Activated B cell treated with CpG ODN at 0.5 μM for 24 hours (primary cell): ENCODE measurements at regions not wholly inside any gene's neighbourhood (a gene's known extent, or its start where the extent isn't known, plus 50 kb on each side); places are given as distances from the start of the nearest gene placed in this dataset.

Experiments
- ATAC-seq: fragments of 200-7000 bp; cut with Tn5 transposase; one replicate; pipeline ENCODE4 v1.10.0; 2021; ENCODE audit warnings: low read depth, mild to moderate bottlenecking, moderate library complexity
- CTCF ChIA-PET: fragments of 350-600 bp; sonication (Branson Sonifier 250); formaldehyde crosslinking; loops from one replicate; lab custom pipeline; 2021; ENCODE audit warnings: antibody characterized with exemption; lab: Charles Lee
- POLR2A ChIA-PET: fragments of 350-600 bp; sonication (Branson Sonifier 250); formaldehyde crosslinking; loops from one replicate; lab custom pipeline; 2021; ENCODE audit warnings: antibody characterized with exemption; lab: Charles Lee
- DNase-seq: peaks from one replicate; pipeline ENCODE4 v3.0.0; 2022
- H3K27ac Mint-ChIP-seq: one replicate; pipeline ENCODE4 v1.8.0; 2020; ENCODE audit warnings: mixed read lengths
- H3K27me3 Mint-ChIP-seq: one replicate; pipeline ENCODE4 v1.8.0; 2021; ENCODE audit warnings: mixed read lengths
- H3K36me3 Mint-ChIP-seq: one replicate; pipeline ENCODE4 v1.8.0; 2021; ENCODE audit warnings: low read depth, mixed read lengths
- H3K4me1 Mint-ChIP-seq: one replicate; pipeline ENCODE4 v1.8.0; 2021; ENCODE audit warnings: mixed read lengths
- H3K4me3 Mint-ChIP-seq: one replicate; pipeline ENCODE4 v1.8.0; 2020; ENCODE audit warnings: mild to moderate bottlenecking, mixed read lengths
- H3K9me3 Mint-ChIP-seq: one replicate; pipeline ENCODE4 v1.8.0; 2020; ENCODE audit warnings: mixed read lengths
- CTCF ChIP-seq: fragments of 200-600 bp; IDR thresholded peaks from one replicate; pipeline ENCODE4 v1.8.0; 2022; ENCODE audit warnings: antibody characterized with exemption, mild to moderate bottlenecking
- intact Hi-C: fragments of 100-400 bp; cut with micrococcal nuclease; formaldehyde crosslinking; loops from one replicate; pipeline ENCODE4 v1.15.1; 2024

- Mint-ChIP-seq H3K36me3 (no peaks in the 10 kb centered on the region), H3K9me3 (no peaks in the 10 kb centered on the region), H3K4me3 (no peak overlapping the region), H3K27me3 (no peaks in the 10 kb centered on the region), H3K27ac (no peak overlapping the region), H3K4me1 (no peaks in the 10 kb centered on the region)
- no peak for TF ChIP-seq CTCF
- POLR2A ChIA-PET, result no interaction called here
- no peak for DNase-seq
- CTCF ChIA-PET, result no interaction called here
- intact Hi-C loops, result no loop called here
- no peak for ATAC-seq
Observed at GRCh38 chr6:10019851-10020250, 395.0 kb downstream of the TFAP2A start.

GRCh38 chr6:10014557-10014956 is 400.3 kb downstream of the TFAP2A start:
- Mint-ChIP-seq H3K9me3 (peaks cover under 1% of the 10 kb centered on the region), H3K27ac (no peak overlapping the region), H3K27me3 (no peaks in the 10 kb centered on the region), H3K4me3 (no peak overlapping the region), H3K36me3 (no peaks in the 10 kb centered on the region), H3K4me1 (no peaks in the 10 kb centered on the region)
- ChIA-PET CTCF (no interaction called here), POLR2A (no interaction called here)
- TF ChIP-seq CTCF, result no peak
- intact Hi-C loops, result no loop called here
- DNase-seq (no peak), ATAC-seq (no peak)

- Mint-ChIP-seq H3K36me3 (no peaks in the 10 kb centered on the region), H3K4me1 (no peaks in the 10 kb centered on the region), H3K27me3 (no peaks in the 10 kb centered on the region), H3K4me3 (no peak overlapping the region), H3K27ac (no peak overlapping the region), H3K9me3 (peaks cover 3% of the 10 kb centered on the region)
- ATAC-seq (no peak), DNase-seq (no peak)
- intact Hi-C loops, result no loop called here
- CTCF ChIA-PET, result no interaction called here
- no peak for TF ChIP-seq CTCF
- POLR2A ChIA-PET, result no interaction called here
Observed at GRCh38 chr6:10000551-10000950, 414.3 kb downstream of the TFAP2A start.

DNA sequence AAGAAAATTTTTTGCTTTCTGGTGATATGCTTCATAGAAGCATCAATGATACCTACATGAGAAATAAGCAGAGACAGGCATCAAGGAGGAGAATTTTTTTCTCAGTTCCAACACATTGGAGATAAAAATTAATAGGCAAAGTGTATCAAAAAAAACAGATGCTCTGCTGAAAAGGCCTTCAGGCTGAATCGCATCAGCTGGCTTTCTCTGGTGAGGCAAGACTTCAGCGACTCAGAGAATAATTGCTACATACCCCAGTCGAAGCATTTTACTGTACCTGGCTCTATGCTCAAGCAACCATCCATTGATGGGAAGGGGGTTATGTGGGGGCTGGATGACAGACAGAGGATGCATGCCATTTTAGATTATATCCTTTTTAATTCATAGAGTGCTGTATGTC is 415.1 kb downstream of the TFAP2A start:
- Mint-ChIP-seq H3K27me3 (no peaks in the 10 kb centered on the region), H3K4me1 (no peaks in the 10 kb centered on the region), H3K4me3 (no peak overlapping the region), H3K9me3 (peaks cover 3% of the 10 kb centered on the region), H3K27ac (no peak overlapping the region), H3K36me3 (no peaks in the 10 kb centered on the region)
- ATAC-seq (no peak), DNase-seq (no peak)
- intact Hi-C loops, result no loop called here
- TF ChIP-seq CTCF, result no peak
- POLR2A ChIA-PET, result no interaction called here
- CTCF ChIA-PET, result no interaction called here

DNA sequence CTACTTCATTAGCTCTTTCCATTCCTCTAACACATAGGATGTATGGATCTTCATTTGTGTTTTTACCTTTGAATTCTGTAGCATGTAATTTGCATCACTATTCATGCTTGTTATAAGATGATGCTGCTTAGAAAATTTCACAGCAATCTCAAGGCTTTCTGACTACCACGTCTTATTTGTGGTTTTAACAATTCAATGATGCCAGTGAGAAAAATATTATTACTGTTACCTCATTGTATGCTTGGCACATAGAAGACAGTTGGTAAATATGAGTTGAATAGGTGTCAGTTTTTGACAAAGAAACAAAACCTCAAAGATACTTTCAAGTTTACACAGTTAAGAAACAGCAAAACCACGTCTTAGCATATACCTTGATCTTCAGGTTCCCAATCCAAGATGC is 428.6 kb downstream of the TFAP2A start:
- Mint-ChIP-seq H3K9me3 (peaks cover 7% of the 10 kb centered on the region), H3K4me3 (no peak overlapping the region), H3K4me1 (no peaks in the 10 kb centered on the region), H3K27ac (no peak overlapping the region), H3K36me3 (no peaks in the 10 kb centered on the region), H3K27me3 (no peaks in the 10 kb centered on the region)
- TF ChIP-seq CTCF, result no peak
- POLR2A ChIA-PET, result no interaction called here
- CTCF ChIA-PET, result no interaction called here
- intact Hi-C loops, result no loop called here
- DNase-seq (no peak), ATAC-seq (no peak)
